Mammary epithelial cell (primary cell): ENCODE measurements at regions not wholly inside any gene's neighbourhood (a gene's known extent, or its start where the extent isn't known, plus 50 kb on each side); places are given as distances from the start of the nearest gene placed in this dataset.

Experiments used
- EZH2 ChIP-seq: IDR thresholded peaks from 2 replicates; pipeline ENCODE4 v1.6.1; 2012; ENCODE audit warnings: low read length, inconsistent platforms, borderline replicate concordance
- TF ChIP-seq, protein P1 (sequence below), 2 donors: IDR thresholded peaks in 1 of 2; conservative IDR thresholded peaks in 1 of 2; 2 replicates each; pipeline ENCODE4 v1.5.1; 2011 to 2012; ENCODE audit warnings: inconsistent platforms in 2 of 2, low read length in 2 of 2, mild to moderate bottlenecking in 2 of 2, control low read depth in 1 of 2, low read depth in 1 of 2; ENCODE audit not compliant: insufficient read depth in 1 of 2; ENCODE audit errors: extremely low read depth in 1 of 2

DNA sequence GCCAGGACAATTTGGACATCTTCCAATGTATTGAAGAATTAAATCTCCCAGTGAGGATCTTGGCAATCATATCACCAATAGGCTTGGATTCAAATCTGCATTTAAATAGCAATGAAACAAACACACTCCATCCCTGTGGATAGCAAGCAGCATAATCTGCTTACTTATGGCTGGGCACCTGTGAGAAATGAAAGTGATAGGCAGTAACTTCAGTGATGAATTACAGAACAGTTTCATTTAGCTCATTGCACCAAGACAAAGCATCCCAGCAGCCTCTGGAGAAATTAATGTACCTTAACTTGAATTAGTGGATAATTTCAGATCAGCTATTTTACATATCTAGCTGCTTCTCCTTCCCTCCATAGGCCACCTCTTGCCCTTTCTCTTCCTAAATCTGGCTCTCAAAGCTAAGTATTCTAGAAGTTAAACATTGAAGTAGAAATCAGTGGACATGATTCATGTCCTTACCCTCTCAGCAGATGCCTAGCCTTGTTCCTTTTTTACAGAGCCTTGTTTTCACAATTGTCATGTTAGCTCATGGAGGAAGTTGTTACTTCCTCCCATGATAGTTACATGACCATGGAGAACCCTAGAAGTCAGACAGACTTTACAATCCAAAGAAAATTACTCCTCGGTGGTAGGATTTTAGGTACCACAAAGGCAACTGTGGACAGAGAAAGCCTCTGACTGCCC lies 88.5 kb upstream of the TACR1 start:
- no peak for TF ChIP-seq EZH2
- TF ChIP-seq, protein P1, sequence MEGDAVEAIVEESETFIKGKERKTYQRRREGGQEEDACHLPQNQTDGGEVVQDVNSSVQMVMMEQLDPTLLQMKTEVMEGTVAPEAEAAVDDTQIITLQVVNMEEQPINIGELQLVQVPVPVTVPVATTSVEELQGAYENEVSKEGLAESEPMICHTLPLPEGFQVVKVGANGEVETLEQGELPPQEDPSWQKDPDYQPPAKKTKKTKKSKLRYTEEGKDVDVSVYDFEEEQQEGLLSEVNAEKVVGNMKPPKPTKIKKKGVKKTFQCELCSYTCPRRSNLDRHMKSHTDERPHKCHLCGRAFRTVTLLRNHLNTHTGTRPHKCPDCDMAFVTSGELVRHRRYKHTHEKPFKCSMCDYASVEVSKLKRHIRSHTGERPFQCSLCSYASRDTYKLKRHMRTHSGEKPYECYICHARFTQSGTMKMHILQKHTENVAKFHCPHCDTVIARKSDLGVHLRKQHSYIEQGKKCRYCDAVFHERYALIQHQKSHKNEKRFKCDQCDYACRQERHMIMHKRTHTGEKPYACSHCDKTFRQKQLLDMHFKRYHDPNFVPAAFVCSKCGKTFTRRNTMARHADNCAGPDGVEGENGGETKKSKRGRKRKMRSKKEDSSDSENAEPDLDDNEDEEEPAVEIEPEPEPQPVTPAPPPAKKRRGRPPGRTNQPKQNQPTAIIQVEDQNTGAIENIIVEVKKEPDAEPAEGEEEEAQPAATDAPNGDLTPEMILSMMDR (conservative IDR thresholded peaks at IDR 0.05 in 1 of 2, IDR thresholded peaks at IDR 0.05 in 1 of 2; ENCODE audit: extremely low read depth in 1 of 2, insufficient read depth in 1 of 2, low read depth in 1 of 2, low read length in 2 of 2): no peak
